K562 (cell line): ENCODE measurements at regions not wholly inside any gene's neighbourhood (a gene's known extent, or its start where the extent isn't known, plus 50 kb on each side); places are given as distances from the start of the nearest gene placed in this dataset.
A peak's percentile ranks its signal among the peaks of the same experiment; 100 is the strongest.

Source experiments
- CC2D1A ChIP-seq: fragments of 450-650 bp; IDR thresholded peaks from 2 replicates; pipeline ENCODE4 v1.6.1; 2017; ENCODE audit warnings: mild to moderate bottlenecking
- CCAR2 ChIP-seq: fragments of 200-400 bp; formaldehyde crosslinking; IDR thresholded peaks from 2 replicates; pipeline ENCODE4 v1.6.1; 2017; ENCODE audit warnings: mild to moderate bottlenecking, low read depth, low read length
- HINFP ChIP-seq: fragments of 450-650 bp; conservative IDR thresholded peaks from 2 replicates; pipeline ENCODE4 v1.6.1; 2016; ENCODE audit warnings: missing genetic modification characterization, low read depth, mild to moderate bottlenecking, control low read depth, missing compliant biosample characterization
- MIER1 ChIP-seq: fragments of 450-650 bp; IDR thresholded peaks from 2 replicates; pipeline ENCODE4 v1.6.1; 2016; ENCODE audit warnings: antibody characterized with exemption, mild to moderate bottlenecking, low read depth
- NCOR1 ChIP-seq: fragments of 450-650 bp; IDR thresholded peaks from 2 replicates; pipeline ENCODE4 v1.6.1; 2016; ENCODE audit warnings: mild to moderate bottlenecking, moderate library complexity
- NFIC ChIP-seq: fragments of 450-650 bp; IDR thresholded peaks from 2 replicates; pipeline ENCODE4 v1.6.1; 2017; ENCODE audit warnings: mild to moderate bottlenecking, inconsistent platforms
- NFIX ChIP-seq: fragments of 250-450 bp; sonication (Bioruptor Pico); IDR thresholded peaks from 2 replicates; pipeline ENCODE4 v1.4.0; 2020; ENCODE audit warnings: low read depth, mild to moderate bottlenecking, moderate library complexity
- NR2C1 ChIP-seq, 2 experiments: fragments of 450-650 bp; IDR thresholded peaks; 2 replicates each; pipeline ENCODE4 v1.6.1; 2017; ENCODE audit warnings: mild to moderate bottlenecking in 2 of 2, antibody characterized with exemption in 1 of 2, inconsistent platforms in 1 of 2, missing compliant biosample characterization in 1 of 2, missing genetic modification characterization in 1 of 2
- NR2F6 ChIP-seq: fragments of 450-650 bp; formaldehyde crosslinking; IDR thresholded peaks from 2 replicates; pipeline ENCODE4 v1.4.0; 2020; ENCODE audit warnings: mild to moderate bottlenecking
- PHF20 ChIP-seq: fragments of 450-650 bp; IDR thresholded peaks from 2 replicates; pipeline ENCODE4 v1.6.1; 2018; ENCODE audit not compliant: partially characterized antibody
- PHTF2 ChIP-seq: fragments of 250-450 bp; sonication (Bioruptor Pico); IDR thresholded peaks from 2 replicates; pipeline ENCODE4 v1.5.0; 2021; ENCODE audit warnings: mild to moderate bottlenecking
- RBM15 ChIP-seq: fragments of 200-400 bp; formaldehyde crosslinking; IDR thresholded peaks from 2 replicates; pipeline ENCODE4 v1.6.1; 2018; ENCODE audit warnings: mild to moderate bottlenecking, low read length, moderate library complexity; ENCODE audit not compliant: insufficient read depth
- SRSF7 ChIP-seq: fragments of 200-400 bp; formaldehyde crosslinking; optimal IDR thresholded peaks from 2 replicates; pipeline ENCODE3; 2017; ENCODE audit warnings: mild to moderate bottlenecking, low read depth, low read length
- TCF15 ChIP-seq: fragments of 250-450 bp; sonication (Bioruptor Pico); IDR thresholded peaks from 2 replicates; pipeline ENCODE4 v1.8.0; 2022; ENCODE audit warnings: moderate library complexity, mild to moderate bottlenecking, inconsistent platforms
- TCF3 ChIP-seq: sonication (generic); formaldehyde crosslinking; IDR thresholded peaks from 2 replicates; pipeline ENCODE4 v1.4.0; 2020; ENCODE audit warnings: mild to moderate bottlenecking, missing genetic modification reagents
- TEAD4 ChIP-seq, 2 experiments: sonication (generic) in 1 of 2; formaldehyde crosslinking in 1 of 2; IDR thresholded peaks; 2 replicates each; pipeline versions ENCODE4 v1.6.1 to v1.8.0; 2012 to 2022; ENCODE audit warnings: borderline replicate concordance in 1 of 2, inconsistent platforms in 1 of 2, low read length in 1 of 2, mild to moderate bottlenecking in 1 of 2, missing genetic modification reagents in 1 of 2
- ZBTB49 ChIP-seq: sonication (generic); formaldehyde crosslinking; IDR thresholded peaks from 2 replicates; pipeline ENCODE4 v1.8.0; 2022; ENCODE audit warnings: missing genetic modification reagents, mild to moderate bottlenecking, borderline replicate concordance
- ZMIZ1 ChIP-seq, 2 experiments: fragments of 150-350 bp in 1 of 2; IDR thresholded peaks; 2 replicates each; pipeline ENCODE4 v1.6.1; 2012 to 2016; ENCODE audit warnings: low read depth in 2 of 2, low read length in 2 of 2, mild to moderate bottlenecking in 1 of 2, moderate library complexity in 1 of 2
- ZNF146 ChIP-seq: IDR thresholded peaks from one replicate; pipeline ENCODE4 v1.6.1; 2018; ENCODE audit warnings: missing compliant biosample characterization; ENCODE audit not compliant: unreplicated experiment
- TF ChIP-seq, protein P1 (sequence below): fragments of 200-800 bp; sonication (Bioruptor generic); IDR thresholded peaks from 2 replicates; pipeline ENCODE4 v1.6.1; 2017; ENCODE audit warnings: missing genetic modification characterization, missing compliant biosample characterization

DNA sequence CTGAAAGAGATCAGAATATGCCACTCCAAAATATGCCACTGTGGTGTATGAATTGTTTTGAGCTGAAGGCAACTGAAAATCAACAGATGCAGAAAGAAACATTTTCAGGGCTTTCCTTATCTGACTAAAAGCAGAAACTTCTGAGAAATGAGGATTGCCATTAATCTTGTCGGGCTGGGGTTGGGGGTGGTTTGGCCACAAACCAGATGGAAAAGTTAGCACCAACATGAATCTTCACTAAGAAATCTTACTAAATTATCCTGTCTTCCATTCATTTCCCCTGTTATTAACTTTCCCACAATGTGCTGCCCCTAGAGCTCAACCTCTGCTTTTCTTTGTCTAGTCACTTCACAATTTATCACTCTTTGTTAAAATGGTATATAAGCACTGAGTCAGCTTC lies 229.9 kb upstream of the GADL1 start (continued):
- TF ChIP-seq, protein P1, sequence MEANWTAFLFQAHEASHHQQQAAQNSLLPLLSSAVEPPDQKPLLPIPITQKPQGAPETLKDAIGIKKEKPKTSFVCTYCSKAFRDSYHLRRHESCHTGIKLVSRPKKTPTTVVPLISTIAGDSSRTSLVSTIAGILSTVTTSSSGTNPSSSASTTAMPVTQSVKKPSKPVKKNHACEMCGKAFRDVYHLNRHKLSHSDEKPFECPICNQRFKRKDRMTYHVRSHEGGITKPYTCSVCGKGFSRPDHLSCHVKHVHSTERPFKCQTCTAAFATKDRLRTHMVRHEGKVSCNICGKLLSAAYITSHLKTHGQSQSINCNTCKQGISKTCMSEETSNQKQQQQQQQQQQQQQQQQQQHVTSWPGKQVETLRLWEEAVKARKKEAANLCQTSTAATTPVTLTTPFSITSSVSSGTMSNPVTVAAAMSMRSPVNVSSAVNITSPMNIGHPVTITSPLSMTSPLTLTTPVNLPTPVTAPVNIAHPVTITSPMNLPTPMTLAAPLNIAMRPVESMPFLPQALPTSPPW (CRISPR knock-in tag): peak; percentile 34; the same call in 1 of the 2 replicates
- no peak for TF ChIP-seq ZBTB49 (CRISPR knock-in tag)
- peak; percentile 56 for TF ChIP-seq NFIC
- no peak for TF ChIP-seq NFIX (CRISPR knock-in tag)
- TF ChIP-seq PHF20: no peak
- TF ChIP-seq MIER1: no peak
- TF ChIP-seq ZMIZ1 (IDR thresholded peaks at IDR 0.05; ENCODE audit: low read depth in 2 of 2, low read length in 2 of 2): no peak
- peak; percentile 37; the same call in 1 of the 2 replicates for TF ChIP-seq TCF3 (CRISPR knock-in tag)
- no peak for TF ChIP-seq ZNF146 (CRISPR knock-in tag)
- TF ChIP-seq RBM15: no peak
- no peak for TF ChIP-seq SRSF7
- TF ChIP-seq CCAR2: no peak
- no peak for TF ChIP-seq NR2F6 (CRISPR knock-in tag)
- TF ChIP-seq NCOR1: peak; percentile 30; the same call in 1 of the 2 replicates
- TF ChIP-seq TEAD4 (IDR thresholded peaks at IDR 0.05; ENCODE audit: low read length): peak; percentile 62
- no peak for TF ChIP-seq TEAD4 (CRISPR knock-in tag; IDR thresholded peaks at IDR 0.05; ENCODE audit: borderline replicate concordance)
- no peak for TF ChIP-seq HINFP
- TF ChIP-seq CC2D1A: no peak
- no peak for TF ChIP-seq TCF15
- no peak for TF ChIP-seq PHTF2 (CRISPR knock-in tag)
- no peak for TF ChIP-seq NR2C1 (IDR thresholded peaks at IDR 0.05)
- no peak for TF ChIP-seq NR2C1 (tag; IDR thresholded peaks at IDR 0.05)
